Esophagus muscularis mucosa (tissue), 4 donors: ENCODE measurements at regions not wholly inside any gene's neighbourhood (a gene's known extent, or its start where the extent isn't known, plus 50 kb on each side); places are given as distances from the start of the nearest gene placed in this dataset.
A peak's percentile ranks its signal among the peaks of the same experiment; 100 is the strongest.
"Not testable (repeated sequence)": the region's sequence is repeated elsewhere in the genome, so short reads cannot be mapped to it uniquely, and the experiment has no call there.

Experiments used
- DNase-seq: peaks from one replicate; pipeline ENCODE4 v3.0.0-alpha.2; 2017; ENCODE audit errors: extremely low spot score
- H3K27ac ChIP-seq, 4 donors: fragments of 200-600 bp; sonication (generic); replicated peaks in 1 of 4; 1 replicate in 3 of 4; 2 replicates in 1 of 4; pipeline ENCODE4 v1.5.1; 2016 to 2019; ENCODE audit warnings: mild to moderate bottlenecking in 1 of 4
- H3K27me3 ChIP-seq, 4 donors: fragments of 200-600 bp; sonication (generic); one replicate each; pipeline versions ENCODE4 v1.5.1 to v1.6.0; 2016 to 2019
- H3K36me3 ChIP-seq, 4 donors: fragments of 200-600 bp; sonication (generic); one replicate each; pipeline ENCODE4 v1.5.1; 2016 to 2019
- H3K4me1 ChIP-seq, 4 donors: fragments of 200-600 bp; sonication (generic); one replicate each; pipeline ENCODE4 v1.5.1; 2016 to 2019
- H3K4me3 ChIP-seq, 4 donors: fragments of 200-600 bp; sonication (generic); 1 replicate in 2 of 4; 2 replicates in 2 of 4; pipeline ENCODE4 v1.5.1; 2016 to 2019; ENCODE audit warnings: mild to moderate bottlenecking in 4 of 4, moderate library complexity in 1 of 4
- H3K9me3 ChIP-seq, 4 donors: fragments of 200-600 bp; sonication (generic); 1 replicate in 3 of 4; 2 replicates in 1 of 4; pipeline ENCODE4 v1.5.1; 2016 to 2019
- CTCF ChIP-seq, 3 experiments: fragments of 200-600 bp in 2 of 3; fragments of 450-650 bp in 1 of 3; sonication (generic) in 2 of 3; IDR thresholded peaks; one replicate each; pipeline ENCODE4 v1.5.1; 2017 to 2019; ENCODE audit warnings: antibody characterized with exemption in 3 of 3, mild to moderate bottlenecking in 2 of 3, moderate library complexity in 1 of 3
- EP300 ChIP-seq: sonication (generic); formaldehyde crosslinking; IDR thresholded peaks from one replicate; pipeline ENCODE4 v1.6.1; 2017; ENCODE audit warnings: antibody characterized with exemption
- POLR2A ChIP-seq: fragments of 450-650 bp; IDR thresholded peaks from one replicate; pipeline ENCODE4 v1.6.1; 2017; ENCODE audit warnings: antibody characterized with exemption, moderate library complexity, mild to moderate bottlenecking, low read depth
- POLR2AphosphoS5 ChIP-seq, 2 donors: sonication (generic); formaldehyde crosslinking; IDR thresholded peaks; one replicate each; pipeline ENCODE4 v1.6.1; 2017; ENCODE audit warnings: antibody characterized with exemption in 2 of 2
- WGBS: methylation state at CpG from one replicate; pipeline ENCODE4 v1.1.5; 2018; 5-methylcytosine and 5-hydroxymethylcytosine counted together
- intact Hi-C: fragments of 100-400 bp; cut with DNase I; formaldehyde crosslinking; loops from one replicate; pipeline ENCODE4 v1.15.1; 2023

- 87% methylated on average over 6 of the region's 6 CpGs for WGBS
- intact Hi-C loops, result loop anchor here (10.0 kb wide), 1 partner anchor 112 kb away; no protein-coding TSS in a partner anchor
- no peaks in the 10 kb centered on the region for H3K36me3 ChIP-seq
Measured at GRCh38 chr2:121066526-121066925, 218.5 kb downstream of the TFCP2L1 start.

GRCh38 chr2:121068851-121069250 lies 216.2 kb downstream of the TFCP2L1 start:
- 96% methylated on average over 4 of the region's 7 CpGs for WGBS
- Histone ChIP-seq H3K4me1 (peaks cover 0 to 7% (median 7%) of the 10 kb centered on the region in 4 donors), H3K27me3 (peaks cover 0 to 13% (median 0%) of the 10 kb centered on the region in 4 donors), H3K36me3 (no peaks in the 10 kb centered on the region), H3K9me3 (no peaks in the 10 kb centered on the region), H3K4me3 (no peak overlapping the region), H3K27ac (no peak overlapping the region)
- TF ChIP-seq EP300, result no peak
- no peak for TF ChIP-seq CTCF (IDR thresholded peaks at IDR 0.05)
- no peak for TF ChIP-seq POLR2AphosphoS5 (IDR thresholded peaks at IDR 0.05)
- no peak for TF ChIP-seq POLR2A
- intact Hi-C loops, result loop anchor here (10.0 kb wide), 1 partner anchor 114 kb away; no protein-coding TSS in a partner anchor
- DNase-seq, result no peak

More at GRCh38 chr2:121066526-121066925, 218.5 kb downstream of the TFCP2L1 start:
- Histone ChIP-seq H3K27me3 (peaks cover 0 to 24% (median 0%) of the 10 kb centered on the region in 4 donors), H3K9me3 (no peaks in the 10 kb centered on the region), H3K27ac (no peak overlapping the region), H3K4me3 (no peak overlapping the region), H3K4me1 (peaks cover 0 to 7% (median 7%) of the 10 kb centered on the region in 4 donors)
- TF ChIP-seq POLR2A (no peak), EP300 (no peak), CTCF (IDR thresholded peaks at IDR 0.05) (no peak), POLR2AphosphoS5 (IDR thresholded peaks at IDR 0.05) (no peak)
- no peak for DNase-seq

- Histone ChIP-seq H3K4me3 (no peak overlapping the region), H3K27me3 (peaks cover 0 to 11% (median 0%) of the 10 kb centered on the region in 4 donors), H3K9me3 (no peaks in the 10 kb centered on the region), H3K36me3 (no peaks in the 10 kb centered on the region), H3K27ac (no peak overlapping the region), H3K4me1 (peaks cover 0 to 11% (median 11%) of the 10 kb centered on the region in 4 donors)
- intact Hi-C loops, result loop anchor here (10.0 kb wide), 1 partner anchor 115 kb away; no protein-coding TSS in a partner anchor
- no peak for TF ChIP-seq EP300
- TF ChIP-seq POLR2AphosphoS5 (IDR thresholded peaks at IDR 0.05), result no peak
- no peak for TF ChIP-seq POLR2A
- no peak for TF ChIP-seq CTCF (IDR thresholded peaks at IDR 0.05)
- DNase-seq, result no peak
- WGBS, result 91% methylated on average over 12 of the region's 18 CpGs
Measured at GRCh38 chr2:121069434-121069969, 215.5 kb downstream of the TFCP2L1 start.

- H3K27ac ChIP-seq, H3K36me3 ChIP-seq, H3K4me3 ChIP-seq, H3K9me3 ChIP-seq, DNase-seq: not testable (repeated sequence)
- intact Hi-C loops, result loop anchor here (5.0 to 10.0 kb wide), 2 partner anchors 333 to 725 kb away; partner anchors contain the start of genes GLI2 and INHBB
- Histone ChIP-seq H3K4me1 (peaks cover 3 to 17% (median 16%) of the 10 kb centered on the region in 4 donors), H3K27me3 (peaks cover 0 to 15% (median 0%) of the 10 kb centered on the region in 4 donors)
- WGBS, result 95% methylated on average over 11 of the region's 11 CpGs
Measured at GRCh38 chr2:121070061-121070460, 214.9 kb downstream of the TFCP2L1 start.

- Histone ChIP-seq H3K27me3 (peaks cover 0 to 23% (median 0%) of the 10 kb centered on the region in 4 donors), H3K4me1 (peaks cover 7 to 27% (median 27%) of the 10 kb centered on the region in 4 donors), H3K27ac (no peak overlapping the region), H3K4me3 (no peak overlapping the region), H3K9me3 (no peaks in the 10 kb centered on the region), H3K36me3 (no peaks in the 10 kb centered on the region)
- no peak for DNase-seq
- TF ChIP-seq POLR2AphosphoS5 (IDR thresholded peaks at IDR 0.05), result no peak
- no peak for TF ChIP-seq POLR2A
- peak; percentile 86 to 96 (median 94) for TF ChIP-seq CTCF (IDR thresholded peaks at IDR 0.05)
- TF ChIP-seq EP300, result no peak
- intact Hi-C loops, result loop anchor here (1.0 to 10.0 kb wide), 3 partner anchors 334 to 726 kb away; partner anchors contain the start of genes GLI2 and INHBB
- WGBS, result 13% methylated on average over 11 of the region's 14 CpGs
Measured at GRCh38 chr2:121071034-121071504, 213.9 kb downstream of the TFCP2L1 start.
